Umbilical cord (tissue), 1 donor: ENCODE measurements at regions not wholly inside any gene's neighbourhood (a gene's known extent, or its start where the extent isn't known, plus 50 kb on each side); places are given as distances from the start of the nearest gene placed in this dataset.

Experiments used
- DNase-seq: peaks from one replicate; pipeline ENCODE4 v3.0.0-alpha.2; 2015; ENCODE audit warnings: low spot score

GRCh38 chr11:27771516-27771915 is 71.3 kb upstream of the BDNF start:
- DNase-seq: no peak

- DNase-seq: no peak
Observed at GRCh38 chr11:27770576-27770975, 70.3 kb upstream of the BDNF start.

- DNase-seq: no peak
Observed at GRCh38 chr11:27763736-27764135, 63.5 kb upstream of the BDNF start.

GRCh38 chr11:27761356-27761755 is 61.1 kb upstream of the BDNF start:
- no peak for DNase-seq

- no peak for DNase-seq
Observed at GRCh38 chr11:27757953-27758352, 57.7 kb upstream of the BDNF start.

- no peak for DNase-seq
Observed at GRCh38 chr11:27754035-27755017, 54.1 kb upstream of the BDNF start.
